ENCODE measurements at regions not wholly inside any gene's neighbourhood (a gene's known extent, or its start where the extent isn't known, plus 50 kb on each side); places are given as distances from the start of the nearest gene placed in this dataset.
A peak's percentile ranks its signal among the peaks of the same experiment; 100 is the strongest.

- H3K4me3 ChIP-seq (ENCODE audit: low read depth, low read length) = no peak overlapping the region
- TF ChIP-seq CTCF (IDR thresholded peaks at IDR 0.05; ENCODE audit: insufficient read depth, low read depth, low read length) = no peak
- DNase-seq (ENCODE audit: low read depth) = no peak
Measured at GRCh38 chr15:96687388-96688107, 357.0 kb downstream of the NR2F2 start.

- H3K4me3 ChIP-seq (ENCODE audit: low read depth, low read length) = no peak overlapping the region
- TF ChIP-seq CTCF (IDR thresholded peaks at IDR 0.05; ENCODE audit: insufficient read depth, low read depth, low read length) = no peak
- no peak for DNase-seq (ENCODE audit: low read depth)
Measured at GRCh38 chr15:96690733-96691132, 360.2 kb downstream of the NR2F2 start.

GRCh38 chr15:96692826-96693225, 362.3 kb downstream of the NR2F2 start:
- TF ChIP-seq CTCF (IDR thresholded peaks at IDR 0.05; ENCODE audit: insufficient read depth, low read depth, low read length) = no peak
- no peak for DNase-seq (ENCODE audit: low read depth)
- H3K4me3 ChIP-seq (ENCODE audit: low read depth, low read length) = no peak overlapping the region

- no peak for TF ChIP-seq CTCF (IDR thresholded peaks at IDR 0.05; ENCODE audit: insufficient read depth, low read depth, low read length)
- no peak overlapping the region for H3K4me3 ChIP-seq (ENCODE audit: low read depth, low read length)
- DNase-seq (ENCODE audit: low read depth) = no peak
Measured at GRCh38 chr15:96693515-96693914, 363.0 kb downstream of the NR2F2 start.

- peak; percentile 85 for DNase-seq (ENCODE audit: low read depth)
- no peak for TF ChIP-seq CTCF (IDR thresholded peaks at IDR 0.05; ENCODE audit: insufficient read depth, low read depth, low read length)
- H3K4me3 ChIP-seq (ENCODE audit: low read depth, low read length) = no peak overlapping the region
Measured at GRCh38 chr15:96693990-96694517, 363.6 kb downstream of the NR2F2 start.

GRCh38 chr15:96695426-96695825, 364.9 kb downstream of the NR2F2 start:
- no peak overlapping the region for H3K4me3 ChIP-seq (ENCODE audit: low read depth, low read length)
- TF ChIP-seq CTCF (IDR thresholded peaks at IDR 0.05; ENCODE audit: insufficient read depth, low read depth, low read length) = no peak
- peak; percentile 80 for DNase-seq (ENCODE audit: low read depth)

Data from fibroblast of villous mesenchyme (primary cell).